ENCODE measurements at regions not wholly inside any gene's neighbourhood (a gene's known extent, or its start where the extent isn't known, plus 50 kb on each side); places are given as distances from the start of the nearest gene placed in this dataset.

DNA sequence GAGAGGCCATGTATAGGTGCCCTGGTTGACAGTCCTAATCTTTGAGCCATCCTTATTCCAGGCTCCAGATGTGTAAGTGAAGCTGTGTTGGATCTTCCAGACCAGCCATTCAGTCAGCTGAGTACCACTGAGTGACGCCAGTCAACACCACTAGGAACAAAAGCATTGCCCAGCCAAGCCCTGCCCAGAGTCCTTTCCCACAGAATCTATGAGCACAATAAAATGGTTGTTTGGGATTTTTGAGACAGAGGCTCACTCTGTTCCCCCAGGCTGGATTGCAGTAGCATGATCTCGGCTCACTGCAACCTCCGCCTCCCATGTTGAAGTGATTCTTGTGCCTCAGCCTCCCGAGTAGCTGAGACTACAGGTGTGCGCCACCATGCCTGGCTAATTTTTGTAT lies 262.5 kb downstream of the BCOR start:
- TF ChIP-seq EZH2 (IDR thresholded peaks at IDR 0.05; ENCODE audit: insufficient read depth, poor library complexity, severe bottlenecking) (no peak), EZH2phosphoT487 (IDR thresholded peaks at IDR 0.05; ENCODE audit: insufficient read depth, low read depth) (no peak)
